HG02973 (cell line): ENCODE measurements at regions not wholly inside any gene's neighbourhood (a gene's known extent, or its start where the extent isn't known, plus 50 kb on each side); places are given as distances from the start of the nearest gene placed in this dataset.

Source experiments
- ATAC-seq: cut with Tn5 transposase; IDR thresholded peaks from one replicate; pipeline ENCODE4 v1.9.1; 2021; ENCODE audit warnings: moderate library complexity; ENCODE audit not compliant: unreplicated experiment

DNA sequence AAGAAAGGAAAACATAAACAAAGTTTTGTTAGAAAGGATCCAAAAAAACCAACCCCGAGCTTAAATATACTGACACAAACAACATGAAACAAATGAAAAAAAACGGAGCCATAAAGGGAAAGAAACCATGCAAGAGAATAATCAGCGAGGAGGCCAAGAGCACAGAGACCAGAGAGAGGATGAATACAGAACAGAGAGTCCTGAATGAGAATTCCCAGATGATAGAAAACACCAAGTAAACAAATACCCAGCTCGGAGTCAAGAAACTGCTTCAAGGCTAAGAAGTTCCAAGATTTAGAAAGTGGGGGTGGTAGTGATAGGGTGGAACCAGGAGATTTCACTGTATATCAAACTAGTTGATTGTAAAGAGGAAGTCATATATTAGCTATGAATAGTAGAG is 313.3 kb downstream of the OSR1 start:
- ATAC-seq: no peak

DNA sequence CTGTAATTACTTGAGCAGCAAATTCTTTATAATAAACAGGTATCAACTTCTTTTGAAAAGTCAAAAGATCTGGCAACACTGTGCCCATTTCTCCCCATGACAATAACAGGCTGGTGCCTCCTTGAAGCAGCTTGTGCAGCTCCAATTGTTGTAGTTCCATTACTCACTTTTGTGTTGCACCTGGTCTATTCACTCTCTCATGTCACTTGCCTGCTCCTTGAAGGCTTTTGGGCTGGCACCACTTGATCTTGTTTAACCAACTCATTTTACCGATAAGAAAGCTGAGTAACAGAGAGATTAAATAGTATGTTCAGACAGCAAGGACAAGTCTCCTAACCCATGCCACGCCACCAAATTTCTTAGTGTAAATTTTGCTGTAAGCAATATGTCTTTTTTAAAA is 314.5 kb downstream of the OSR1 start:
- no peak for ATAC-seq

DNA sequence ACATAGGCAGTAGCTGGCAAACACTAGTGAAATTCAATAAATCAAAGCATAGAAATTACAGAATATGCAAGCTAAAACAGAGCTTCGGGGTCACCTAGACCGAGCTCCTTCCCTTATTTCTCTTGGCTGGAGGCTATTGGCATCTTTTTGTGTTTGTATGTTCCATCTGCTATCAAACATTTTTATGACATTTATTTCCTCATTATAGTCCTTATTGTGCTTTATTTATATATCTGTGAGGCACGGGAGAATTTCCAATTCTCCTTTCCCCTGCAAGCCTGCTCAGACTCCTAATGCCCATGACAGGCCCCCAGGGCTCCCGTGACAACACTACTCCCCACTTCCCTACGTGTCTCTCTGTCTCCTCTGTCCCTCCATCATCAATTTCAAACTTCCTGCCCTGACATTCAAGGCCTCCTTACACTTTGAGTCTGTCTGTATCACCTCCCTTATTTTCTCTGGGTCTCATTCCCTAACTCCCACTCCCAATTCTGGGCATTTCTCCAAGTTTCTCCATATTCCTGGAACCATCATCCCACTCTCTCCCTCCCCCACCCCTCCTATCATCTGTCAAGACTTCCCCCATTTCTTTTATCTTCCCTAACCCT is 316.9 kb downstream of the OSR1 start:
- no peak for ATAC-seq

DNA sequence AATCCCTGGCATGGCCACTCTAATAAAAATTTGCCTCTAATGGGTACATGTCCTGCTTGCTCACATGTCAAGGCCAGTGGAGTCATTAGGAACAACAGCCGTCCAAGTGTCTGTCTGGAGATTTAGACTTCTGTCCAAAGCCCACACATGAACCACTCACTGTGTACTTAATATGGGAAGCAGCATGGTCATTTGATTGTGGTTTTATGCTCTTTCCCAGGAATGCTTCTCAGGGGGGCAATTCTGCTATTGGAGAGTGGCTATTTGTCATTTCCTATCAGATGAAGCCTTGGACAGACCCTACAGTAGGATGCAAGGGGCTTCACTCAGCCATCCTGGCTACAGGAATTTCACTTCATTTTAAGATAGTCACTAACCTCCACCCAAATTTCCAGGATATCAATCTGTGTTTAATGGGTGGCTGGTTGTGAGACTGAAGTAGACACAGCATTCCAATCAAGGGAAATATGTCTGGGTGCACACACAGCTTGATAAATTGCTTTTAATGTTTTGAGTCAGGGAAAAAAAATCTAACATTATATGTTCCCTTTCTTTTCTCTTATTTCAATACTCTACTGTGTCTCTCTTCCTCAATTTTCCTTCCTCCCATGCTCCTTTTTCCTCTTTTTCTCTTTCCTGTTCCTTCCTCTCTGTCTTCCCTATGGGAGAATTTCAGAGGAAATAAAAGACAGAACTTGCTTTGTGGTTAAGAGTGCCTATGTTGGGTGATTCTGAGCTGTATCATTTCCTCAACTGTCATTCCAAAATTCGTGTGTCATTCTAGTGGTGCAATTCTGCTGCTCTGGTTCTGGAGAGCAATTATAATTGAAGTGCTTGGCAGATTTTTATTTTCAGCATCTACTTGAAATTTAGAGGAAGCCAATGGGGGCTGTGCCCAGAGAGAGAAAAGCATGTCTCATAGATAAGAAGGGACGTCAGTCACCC is 320.1 kb downstream of the OSR1 start:
- no peak for ATAC-seq

DNA sequence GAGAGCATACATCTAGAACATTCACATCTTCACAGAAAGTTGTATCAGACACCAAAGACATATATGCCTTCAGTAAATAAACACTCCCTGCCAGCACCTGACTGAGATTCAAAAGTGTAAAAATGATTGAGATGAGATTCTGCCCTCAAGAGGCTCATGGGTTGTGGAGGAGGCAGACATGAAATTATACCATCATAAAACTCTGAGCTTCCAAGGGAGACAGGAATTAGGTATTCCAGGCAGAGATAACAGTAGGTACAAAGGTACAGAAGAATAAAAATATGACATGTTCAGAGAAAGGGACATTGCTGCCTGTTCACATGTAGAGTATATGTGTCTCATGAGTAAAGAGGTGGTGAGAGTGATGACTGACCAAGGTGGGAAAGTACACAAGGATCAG is 322.3 kb downstream of the OSR1 start:
- ATAC-seq: no peak

DNA sequence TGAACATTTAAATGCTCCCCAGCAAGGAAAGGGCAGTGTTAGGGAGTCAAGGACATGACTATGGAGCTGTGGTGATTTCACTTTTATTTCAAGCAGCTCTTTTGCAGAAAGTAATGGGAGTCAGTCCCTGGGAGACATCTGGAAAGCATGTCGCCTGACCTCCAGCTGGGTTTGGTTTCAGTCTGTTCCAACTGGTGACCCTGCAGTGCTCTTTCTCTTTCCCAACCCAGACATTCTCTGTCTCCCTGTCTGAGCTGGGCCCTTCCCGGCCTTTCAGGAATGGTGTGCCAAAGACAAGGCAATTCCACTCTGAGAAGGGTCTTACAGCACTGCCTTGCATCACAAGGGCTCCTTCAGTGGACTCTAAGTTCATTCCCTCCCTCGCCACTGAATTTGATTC is 323.2 kb downstream of the OSR1 start:
- ATAC-seq: no peak

DNA sequence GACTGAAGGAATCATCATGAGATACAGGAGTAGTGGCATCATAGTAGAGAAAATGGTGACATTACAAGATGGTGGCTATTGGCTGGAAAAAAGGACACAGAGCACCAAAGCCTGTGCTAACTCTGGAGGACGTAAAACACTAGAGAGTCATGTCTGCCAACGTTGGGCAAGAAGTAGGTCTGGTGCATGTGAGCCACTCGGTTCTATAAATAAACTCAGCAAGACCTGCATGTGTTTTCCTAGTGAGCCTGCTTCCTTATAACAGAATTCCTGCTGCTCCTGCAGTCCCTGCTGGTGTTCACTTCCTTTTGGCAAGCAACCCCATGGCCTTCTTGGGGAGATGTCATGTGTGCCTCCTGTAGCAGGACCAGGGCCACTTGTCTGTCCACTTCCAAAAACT is 325.2 kb downstream of the OSR1 start:
- ATAC-seq: no peak

DNA sequence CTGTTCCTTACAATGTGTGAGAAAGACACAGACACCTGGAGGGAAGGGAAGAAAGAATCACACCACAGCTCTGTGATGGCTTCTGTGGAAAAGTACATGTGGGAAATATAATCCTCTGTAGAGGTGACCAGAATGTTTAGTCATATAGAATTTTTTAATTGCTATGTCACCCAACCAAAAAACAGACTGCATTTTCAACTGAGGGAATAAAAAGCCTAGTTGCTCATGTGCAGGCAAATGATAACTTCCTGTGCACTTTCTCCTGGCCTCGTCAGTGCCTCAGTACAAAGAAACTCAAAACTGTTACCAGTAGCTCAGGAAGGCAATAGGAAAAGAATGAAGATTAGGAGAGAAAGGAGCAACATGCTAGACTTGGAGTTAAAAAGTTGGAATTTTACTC is 326.8 kb downstream of the OSR1 start:
- no peak for ATAC-seq

DNA sequence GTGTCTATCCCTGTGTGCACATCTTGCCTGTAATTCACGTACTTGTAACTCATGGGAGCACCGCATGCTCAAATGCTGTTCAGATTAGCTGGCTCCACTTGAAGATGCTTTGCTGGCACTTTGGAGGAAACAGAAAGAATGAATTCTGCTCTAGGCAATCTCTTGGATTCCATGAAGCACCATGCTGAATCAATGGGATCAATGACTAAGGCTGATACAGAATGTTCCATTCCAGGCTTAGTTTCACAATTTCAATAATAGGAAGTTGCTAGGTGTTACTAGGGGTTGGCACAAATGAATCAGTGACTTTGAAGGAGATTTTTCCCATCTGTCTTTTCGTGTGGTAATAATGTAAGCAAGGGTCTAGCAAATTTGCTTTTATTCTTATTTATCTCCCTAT is 328.8 kb downstream of the OSR1 start:
- ATAC-seq: no peak

DNA sequence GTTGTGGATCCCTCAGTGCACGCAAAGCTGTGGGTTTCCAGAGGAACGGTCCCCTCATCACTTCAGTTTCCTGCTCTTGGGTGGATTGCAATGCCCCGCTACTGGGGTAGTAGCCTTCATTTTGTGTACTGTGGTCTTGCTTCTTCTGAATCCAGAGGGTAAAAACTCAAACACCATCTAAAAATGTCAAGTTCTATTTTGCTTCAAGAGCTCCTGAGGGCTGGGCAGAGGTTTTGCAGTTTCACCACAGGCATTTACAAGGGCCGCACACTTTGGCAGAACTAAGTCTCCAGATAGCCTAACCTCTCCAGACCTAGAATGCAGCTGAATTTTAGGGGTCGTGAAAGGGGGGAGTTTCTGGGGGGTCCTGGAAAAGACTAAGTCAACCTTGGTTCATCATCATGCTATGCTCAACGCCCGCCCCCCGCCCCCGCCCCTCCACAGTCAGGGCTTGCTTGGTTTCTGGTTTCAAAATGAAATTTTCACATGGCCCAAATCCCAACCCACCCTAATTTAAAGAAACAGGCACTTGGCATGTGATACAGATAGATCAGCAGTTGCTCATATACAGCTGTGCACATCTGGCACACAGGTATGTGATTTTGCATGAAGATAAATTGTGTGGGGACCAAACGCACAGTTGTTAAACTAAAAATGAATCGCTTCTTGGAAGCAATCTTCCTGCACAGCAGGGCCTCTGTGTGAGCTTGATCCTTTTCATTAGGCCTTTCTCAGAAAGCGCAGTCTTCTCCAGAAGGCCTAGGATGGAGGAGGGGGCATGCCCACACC is 329.6 kb downstream of the OSR1 start:
- ATAC-seq: no peak

DNA sequence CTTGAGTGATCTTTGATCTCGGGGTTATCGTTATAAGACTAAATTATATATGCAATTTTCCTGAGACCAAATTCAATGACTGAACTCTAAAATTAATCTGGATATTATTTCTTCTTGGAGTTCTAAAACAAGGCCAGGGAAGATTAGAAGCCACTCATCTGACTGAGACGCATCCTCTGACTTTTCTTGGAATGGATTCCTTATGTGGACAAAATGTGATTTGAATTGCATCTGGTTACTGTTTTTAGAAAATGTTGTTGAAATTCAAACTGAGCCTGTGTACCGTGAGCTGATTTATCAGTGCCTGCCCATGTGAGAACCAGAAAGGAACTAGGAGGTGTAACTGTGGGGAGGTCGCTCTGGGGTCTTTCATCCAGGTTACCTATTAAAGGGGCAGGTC is 330.8 kb downstream of the OSR1 start:
- no peak for ATAC-seq

DNA sequence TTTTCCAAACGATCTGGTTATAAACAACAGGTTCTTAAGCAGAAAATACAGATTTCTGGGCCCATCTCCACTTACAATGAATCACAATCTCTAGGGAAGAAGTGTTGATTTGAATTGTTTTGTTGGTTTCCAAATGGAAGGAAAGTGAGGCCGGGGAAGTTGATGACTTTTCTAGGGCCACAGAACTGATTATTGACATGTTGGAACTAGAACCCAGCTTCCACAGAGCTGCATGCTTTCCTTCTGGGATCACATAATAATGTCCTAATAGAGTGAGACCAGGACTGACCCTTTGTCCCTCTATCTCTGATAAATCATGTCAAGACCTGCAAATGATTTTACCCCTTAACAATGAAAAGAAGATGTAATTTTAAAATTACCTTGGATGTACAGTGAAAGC is 332.2 kb downstream of the OSR1 start:
- no peak for ATAC-seq

DNA sequence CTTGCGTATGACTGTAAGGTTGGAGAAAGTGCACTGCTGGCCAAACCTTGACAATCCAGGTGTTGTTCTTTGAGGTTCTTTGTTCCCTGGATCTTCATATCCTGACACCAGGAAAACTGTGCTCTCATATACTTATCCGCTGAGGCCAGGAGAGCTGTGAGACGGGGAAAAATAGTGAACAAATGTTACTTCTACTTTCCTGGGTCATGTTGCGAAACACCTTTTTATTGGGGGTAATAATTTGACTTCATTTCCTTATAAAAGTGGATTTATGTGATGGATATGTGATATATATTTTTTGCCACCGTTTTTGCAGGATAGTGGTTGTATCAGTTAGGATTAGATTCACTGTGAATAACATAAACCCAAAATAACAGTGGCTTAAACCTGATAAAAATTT is 336.1 kb downstream of the OSR1 start:
- no peak for ATAC-seq

DNA sequence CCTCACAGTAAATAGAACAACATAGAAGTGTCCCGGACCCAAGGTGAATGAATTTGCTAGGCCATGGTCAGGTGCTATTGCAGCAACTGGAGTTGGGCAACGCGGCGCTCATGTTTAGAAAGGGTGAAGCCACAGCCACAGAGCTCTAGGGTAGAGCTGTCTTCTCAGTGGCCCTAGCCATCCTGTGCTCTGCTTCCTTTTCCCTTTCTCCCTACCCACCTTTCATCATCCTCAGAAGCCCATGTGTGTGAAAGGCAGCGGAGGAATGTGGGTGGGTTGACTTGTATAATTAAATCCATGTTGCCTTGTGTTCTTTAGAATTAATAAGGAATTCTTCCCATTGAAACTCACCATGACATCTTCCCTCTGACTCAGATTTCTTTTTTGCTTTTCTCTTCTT is 336.7 kb downstream of the OSR1 start:
- ATAC-seq: no peak

DNA sequence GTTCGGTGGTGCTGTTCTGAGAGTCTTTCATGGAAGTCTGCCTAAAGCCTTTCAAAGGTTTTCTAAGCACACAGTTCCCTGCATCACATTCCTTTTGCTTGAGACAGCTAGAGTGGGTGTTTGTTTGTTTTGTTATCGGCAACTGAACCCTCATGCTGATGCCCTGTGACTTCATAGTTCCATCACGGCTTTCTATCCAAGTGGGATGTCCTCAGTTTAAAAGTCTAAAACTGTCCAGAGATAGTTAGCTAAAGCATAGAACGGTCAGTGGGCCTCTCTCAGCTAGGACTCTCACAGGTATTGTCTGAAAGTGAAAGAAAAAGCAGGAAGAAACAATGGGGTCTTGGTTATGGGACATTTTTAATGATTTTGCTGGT is 337.3 kb downstream of the OSR1 start:
- ATAC-seq: no peak

DNA sequence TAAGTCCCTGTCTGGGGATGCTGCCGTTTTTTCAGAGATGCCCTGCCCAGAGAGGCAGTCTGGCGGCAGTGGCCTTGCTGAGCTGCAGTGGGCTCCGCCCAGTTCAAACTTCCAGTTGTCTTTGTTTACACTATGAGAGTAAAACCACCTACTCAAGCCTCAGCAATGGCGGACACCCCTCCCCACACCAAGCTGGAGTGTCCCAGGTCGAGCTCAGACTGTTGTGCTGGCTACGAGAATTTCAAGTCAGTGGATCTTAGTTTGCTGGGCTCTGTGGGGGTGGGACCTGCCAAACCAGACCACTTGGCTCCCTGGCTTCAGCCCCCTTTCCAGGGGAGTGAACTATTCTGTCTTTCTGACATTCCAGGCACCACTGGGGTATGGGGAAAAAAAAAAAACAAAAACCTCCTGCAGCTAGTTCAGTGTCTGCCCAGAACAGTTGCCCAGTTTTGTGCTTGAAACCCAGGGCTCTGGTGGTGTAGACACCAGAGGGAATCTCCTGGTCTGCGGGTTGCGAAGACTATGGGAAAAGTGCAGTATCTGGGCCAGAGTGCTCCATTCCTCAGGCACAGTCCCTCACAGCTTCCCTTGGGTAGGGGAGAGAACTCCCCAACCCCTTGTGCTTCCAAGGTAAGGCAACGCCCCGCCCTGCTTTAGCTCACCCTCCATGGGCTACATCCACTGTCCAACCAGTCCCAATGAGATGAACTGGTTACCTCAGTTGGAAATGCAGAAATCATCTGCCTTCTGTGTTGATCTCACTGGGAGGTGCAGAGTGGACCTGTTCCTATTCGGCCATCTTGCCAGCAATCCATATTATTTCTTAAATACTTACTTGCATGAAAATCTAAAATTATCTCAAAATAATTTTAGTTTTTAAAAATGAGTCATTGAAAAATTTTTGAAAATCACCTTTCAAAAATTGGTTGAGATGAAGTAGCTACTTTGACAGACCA is 338.0 kb downstream of the OSR1 start:
- no peak for ATAC-seq

DNA sequence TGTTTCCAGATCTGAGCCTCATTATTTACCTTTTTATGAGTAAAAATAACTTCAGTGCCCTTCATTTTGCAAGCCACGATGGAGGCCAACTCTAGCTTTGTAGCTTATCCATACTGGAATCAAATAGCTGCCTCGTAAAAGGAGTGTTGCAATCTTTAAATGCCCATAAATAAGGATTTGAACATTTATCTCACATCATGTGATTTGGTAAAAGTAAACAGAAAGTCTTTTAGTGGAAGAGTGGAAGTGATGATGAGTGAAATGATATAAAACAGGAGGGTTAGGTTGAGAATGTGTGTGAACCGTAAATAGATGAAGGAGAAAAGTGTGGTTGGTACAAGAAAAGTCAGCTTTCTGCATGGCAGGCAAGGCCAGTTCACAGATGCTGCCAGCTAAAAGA is 348.9 kb downstream of the OSR1 start:
- no peak for ATAC-seq

DNA sequence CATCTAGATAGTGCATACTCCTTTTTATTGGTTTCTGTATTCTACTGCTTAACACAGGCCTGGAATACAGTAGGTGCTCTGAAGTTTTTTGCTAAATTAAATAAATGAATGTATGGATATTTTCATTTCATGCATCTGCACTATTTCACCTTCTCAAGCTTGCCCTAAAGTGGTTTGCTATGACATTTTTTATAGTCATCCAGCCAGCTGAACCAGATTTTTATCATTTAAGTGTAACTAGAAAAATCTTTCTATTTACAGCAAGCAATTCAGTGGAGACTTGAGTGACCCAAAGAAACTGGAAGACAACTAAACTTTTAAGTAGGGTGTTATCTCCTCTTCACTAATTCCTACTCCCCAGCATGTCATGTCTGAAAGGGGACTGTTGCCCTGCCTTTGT is 354.9 kb downstream of the OSR1 start:
- no peak for ATAC-seq

DNA sequence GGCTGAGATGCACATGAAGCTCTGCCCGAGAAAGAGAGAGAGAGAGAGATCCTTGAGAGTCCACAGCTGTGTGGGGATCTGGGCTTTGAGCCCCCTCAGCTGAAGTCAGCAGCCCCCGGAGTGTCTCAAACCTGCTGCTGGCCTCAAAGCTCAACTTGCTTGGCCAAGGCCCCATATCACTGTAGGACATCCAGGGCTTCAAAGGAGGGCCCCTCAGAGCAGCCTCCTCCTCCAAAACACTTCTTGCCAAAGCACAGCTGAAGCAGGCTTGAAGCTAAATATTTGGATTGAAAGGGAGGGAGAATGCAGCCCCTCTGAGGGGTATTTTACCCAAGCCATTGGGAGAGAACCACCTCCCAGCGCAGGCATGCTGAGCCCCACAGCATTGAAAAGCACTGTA is 357.6 kb downstream of the OSR1 start:
- ATAC-seq: no peak

DNA sequence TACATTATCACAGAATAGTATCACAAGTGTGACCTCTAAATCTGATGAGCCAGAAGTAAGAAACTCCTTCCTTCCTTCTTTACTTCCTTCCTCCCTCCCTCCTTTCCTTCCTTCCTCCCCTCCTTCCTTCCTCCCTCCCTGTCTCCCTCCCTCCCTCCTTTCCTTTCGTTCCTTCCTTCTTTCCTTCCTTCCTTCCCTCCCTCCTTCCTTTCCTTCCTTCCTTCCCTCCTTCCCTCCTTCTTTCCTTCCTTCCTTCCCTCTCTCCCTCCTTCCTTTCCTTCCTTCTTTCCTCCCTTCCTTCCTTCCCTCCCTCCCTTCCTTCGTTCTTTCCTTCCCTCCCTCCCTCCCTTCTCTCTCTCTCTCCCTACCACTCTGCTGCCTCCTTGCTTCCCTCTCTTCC is 359.2 kb downstream of the OSR1 start:
- ATAC-seq: no peak

DNA sequence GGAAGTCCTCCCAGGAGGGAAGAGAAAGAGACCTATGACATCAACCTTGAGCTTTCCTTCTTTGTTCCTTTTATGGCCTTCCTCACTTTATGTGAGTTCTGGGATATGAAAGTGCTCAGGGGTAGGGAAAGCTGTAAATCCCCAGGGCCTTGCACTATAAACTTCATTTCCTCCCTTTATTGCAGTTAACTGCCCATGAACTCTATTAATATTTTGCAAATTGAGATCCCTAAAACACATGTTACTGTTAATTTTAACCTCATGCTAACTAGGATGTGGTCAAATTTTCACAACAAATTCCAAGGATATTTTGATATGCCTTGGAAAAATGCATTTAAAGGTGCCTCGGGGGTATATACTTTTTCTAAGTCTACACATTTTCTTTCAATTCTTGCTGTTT is 359.9 kb downstream of the OSR1 start:
- ATAC-seq: no peak
